Calu3 (cell line): ENCODE measurements at regions not wholly inside any gene's neighbourhood (a gene's known extent, or its start where the extent isn't known, plus 50 kb on each side); places are given as distances from the start of the nearest gene placed in this dataset.

ENCODE experiments used
- BruUV-seq: library from RNA; stranded (reverse); fragments of 400-500 nt; replicated peaks from 2 replicates; lab custom pipeline; 2021; lab: Mats Ljungman, UMichigan
- CTCF ChIA-PET: fragments of 300-600 bp; sonication (Branson Sonifier 250); formaldehyde crosslinking; loops from one replicate; lab custom pipeline; 2022; ENCODE audit warnings: antibody characterized with exemption; lab: Charles Lee
- DNase-seq: peaks from one replicate; pipeline ENCODE4 v3.0.0; 2022
- H3K27ac Mint-ChIP-seq: one replicate; pipeline ENCODE4 v1.8.0; 2022; ENCODE audit warnings: mixed read lengths; ENCODE audit not compliant: unreplicated experiment
- H3K27me3 Mint-ChIP-seq: one replicate; pipeline ENCODE4 v1.8.0; 2022; ENCODE audit warnings: mixed read lengths; ENCODE audit not compliant: unreplicated experiment
- H3K36me3 Mint-ChIP-seq: one replicate; pipeline ENCODE4 v1.8.0; 2022; ENCODE audit warnings: mild to moderate bottlenecking, moderate library complexity, mixed read lengths; ENCODE audit not compliant: insufficient read depth, unreplicated experiment
- H3K4me1 Mint-ChIP-seq: one replicate; pipeline ENCODE4 v1.8.0; 2022; ENCODE audit warnings: mild to moderate bottlenecking, low read depth, mixed read lengths; ENCODE audit not compliant: unreplicated experiment
- H3K4me3 Mint-ChIP-seq: one replicate; pipeline ENCODE4 v1.8.0; 2022; ENCODE audit warnings: mild to moderate bottlenecking, low read depth, moderate library complexity, mixed read lengths; ENCODE audit not compliant: unreplicated experiment
- H3K9me3 Mint-ChIP-seq: one replicate; pipeline ENCODE4 v1.8.0; 2022; ENCODE audit warnings: low read depth, mixed read lengths; ENCODE audit not compliant: unreplicated experiment
- CTCF ChIP-seq: fragments of 200-600 bp; IDR thresholded peaks from one replicate; pipeline ENCODE4 v1.8.0; 2022; ENCODE audit warnings: antibody characterized with exemption; ENCODE audit not compliant: unreplicated experiment
- intact Hi-C: fragments of 100-400 bp; cut with micrococcal nuclease; formaldehyde crosslinking; loops from one replicate; pipeline ENCODE4 v1.10.0; 2022; ENCODE audit not compliant: unreplicated experiment

- CTCF ChIA-PET = interaction anchor here (0.5 to 2.3 kb wide), 39 partner anchors 9 to 676 kb away, joined by 3 to 65 read pairs (median 5); partner anchors contain the start of gene CARMIL1
- no peaks in the 10 kb centered on the region for H3K36me3 Mint-ChIP-seq
- no peaks in the 10 kb centered on the region for H3K9me3 Mint-ChIP-seq
- peak; percentile 92 for DNase-seq
- H3K4me3 Mint-ChIP-seq = peak overlapping the region; percentile 1
- H3K27me3 Mint-ChIP-seq = no peaks in the 10 kb centered on the region
- peak; percentile 99 for TF ChIP-seq CTCF
- intact Hi-C loops = loop anchor here (1.0 to 5.0 kb wide), 8 partner anchors 42 to 719 kb away; partner anchors contain the start of gene CARMIL1
- BruUV-seq = no TSS peak
- peaks cover 29% of the 10 kb centered on the region for H3K4me1 Mint-ChIP-seq
- H3K27ac Mint-ChIP-seq = no peak overlapping the region
Observed at GRCh38 chr6:25223490-25223991, 55.6 kb upstream of the CARMIL1 start.

- CTCF ChIA-PET = interaction anchor here (1.2 to 2.3 kb wide), 14 partner anchors 9 to 675 kb away, joined by 3 to 65 read pairs (median 8); partner anchors contain the start of gene CARMIL1
- Mint-ChIP-seq H3K27ac (no peak overlapping the region), H3K4me3 (peak overlapping the region; percentile 1), H3K27me3 (no peaks in the 10 kb centered on the region), H3K9me3 (no peaks in the 10 kb centered on the region), H3K36me3 (no peaks in the 10 kb centered on the region), H3K4me1 (peaks cover 36% of the 10 kb centered on the region)
- no peak for DNase-seq
- no peak for TF ChIP-seq CTCF
- BruUV-seq = no TSS peak
- intact Hi-C loops = loop anchor here (5.0 kb wide), 2 partner anchors 668 to 718 kb away; no protein-coding TSS in a partner anchor
Observed at GRCh38 chr6:25224242-25224641, 54.9 kb upstream of the CARMIL1 start.

- Mint-ChIP-seq H3K4me1 (peaks cover 51% of the 10 kb centered on the region), H3K36me3 (no peaks in the 10 kb centered on the region), H3K4me3 (no peak overlapping the region), H3K9me3 (no peaks in the 10 kb centered on the region), H3K27ac (no peak overlapping the region), H3K27me3 (no peaks in the 10 kb centered on the region)
- DNase-seq = no peak
- CTCF ChIA-PET = interaction anchor here (1.1 kb wide), 2 partner anchors 34 to 37 kb away, joined by 3 to 6 read pairs; no protein-coding TSS in a partner anchor
- intact Hi-C loops = no loop called here
- no TSS peak for BruUV-seq
- TF ChIP-seq CTCF = no peak
Observed at GRCh38 chr6:25227854-25228253, 51.3 kb upstream of the CARMIL1 start.
